Erythroblast (primary cell): ENCODE measurements at regions not wholly inside any gene's neighbourhood (a gene's known extent, or its start where the extent isn't known, plus 50 kb on each side); places are given as distances from the start of the nearest gene placed in this dataset.

Experiments
- GATA1 ChIP-seq: IDR thresholded peaks from 2 replicates; pipeline ENCODE4 v1.6.1; 2011; ENCODE audit warnings: low read depth, mild to moderate bottlenecking, control low read depth, low read length, moderate library complexity
- POLR2A ChIP-seq: IDR thresholded peaks from 2 replicates; pipeline ENCODE4 v1.6.1; 2011; ENCODE audit warnings: mild to moderate bottlenecking, low read length

DNA sequence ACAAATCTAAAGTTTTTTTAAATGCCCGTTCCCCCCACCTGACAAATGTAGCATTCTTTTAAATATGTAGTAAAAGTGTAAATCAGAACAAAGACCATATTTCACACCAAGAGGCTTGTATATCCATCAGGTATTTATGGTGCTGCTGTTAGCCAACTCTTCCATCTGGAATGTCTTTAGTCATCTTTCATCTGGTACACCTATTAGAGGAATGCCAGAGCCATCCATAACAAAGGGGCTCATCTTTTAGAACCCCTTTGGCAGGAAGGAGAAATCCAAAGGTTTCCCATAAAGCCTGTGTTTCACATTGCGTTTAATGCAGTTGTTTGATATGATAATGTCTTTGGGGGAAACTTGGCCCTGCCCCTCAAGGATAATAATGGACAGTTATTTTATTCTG lies 79.3 kb upstream of the C1orf87 start:
- no peak for TF ChIP-seq POLR2A
- no peak for TF ChIP-seq GATA1
